DND-41 (cell line): ENCODE measurements at regions not wholly inside any gene's neighbourhood (a gene's known extent, or its start where the extent isn't known, plus 50 kb on each side); places are given as distances from the start of the nearest gene placed in this dataset.

Experiments used
- CTCF ChIP-seq: IDR thresholded peaks from 2 replicates; pipeline ENCODE4 v1.5.1; 2012; ENCODE audit warnings: borderline replicate concordance, low read length, moderate library complexity, mild to moderate bottlenecking; ENCODE audit not compliant: poor library complexity, severe bottlenecking; ENCODE audit errors: extremely low read depth
- EZH2 ChIP-seq: IDR thresholded peaks from 3 replicates; pipeline ENCODE4 v1.6.1; 2012; ENCODE audit warnings: borderline replicate concordance, low read depth, mild to moderate bottlenecking, moderate library complexity, low read length, inconsistent platforms; ENCODE audit not compliant: severe bottlenecking

GRCh38 chr4:62271107-62271506, 1071.0 kb downstream of the ADGRL3 start:
- TF ChIP-seq CTCF (no peak), EZH2 (no peak)
